GM12874 (cell line): ENCODE measurements at regions not wholly inside any gene's neighbourhood (a gene's known extent, or its start where the extent isn't known, plus 50 kb on each side); places are given as distances from the start of the nearest gene placed in this dataset.

ENCODE experiments used
- CTCF ChIP-seq: IDR thresholded peaks from 2 replicates; pipeline ENCODE4 v1.5.1; 2011; ENCODE audit warnings: low read depth, mild to moderate bottlenecking, control low read depth, low read length, moderate library complexity; ENCODE audit not compliant: insufficient read depth

- no peak for TF ChIP-seq CTCF
These were observed 100.7 kb upstream of the ATF7IP start for GRCh38 chr12:14264778-14265177.

- no peak for TF ChIP-seq CTCF
These were observed 97.4 kb upstream of the ATF7IP start for GRCh38 chr12:14268120-14268515.

- no peak for TF ChIP-seq CTCF
These were observed 95.1 kb upstream of the ATF7IP start for GRCh38 chr12:14270392-14270791.

- no peak for TF ChIP-seq CTCF
These were observed 92.2 kb upstream of the ATF7IP start for GRCh38 chr12:14272956-14273912.

GRCh38 chr12:14273913-14274311, 91.6 kb upstream of the ATF7IP start:
- TF ChIP-seq CTCF = no peak

- TF ChIP-seq CTCF = no peak
These were observed 90.4 kb upstream of the ATF7IP start for GRCh38 chr12:14275111-14275510.

- no peak for TF ChIP-seq CTCF
These were observed 89.6 kb upstream of the ATF7IP start for GRCh38 chr12:14275886-14276285.
